ENCODE measurements at regions not wholly inside any gene's neighbourhood (a gene's known extent, or its start where the extent isn't known, plus 50 kb on each side); places are given as distances from the start of the nearest gene placed in this dataset.

- no peak overlapping the region for H3K4me3 ChIP-seq
- DNase-seq: no peak
- no peaks in the 10 kb centered on the region for H3K4me1 ChIP-seq
- H3K27me3 ChIP-seq: no peaks in the 10 kb centered on the region
- intact Hi-C loops (cut with DNase I): no loop called here
- no peaks in the 10 kb centered on the region for H3K36me3 ChIP-seq
- TF ChIP-seq, protein P1, sequence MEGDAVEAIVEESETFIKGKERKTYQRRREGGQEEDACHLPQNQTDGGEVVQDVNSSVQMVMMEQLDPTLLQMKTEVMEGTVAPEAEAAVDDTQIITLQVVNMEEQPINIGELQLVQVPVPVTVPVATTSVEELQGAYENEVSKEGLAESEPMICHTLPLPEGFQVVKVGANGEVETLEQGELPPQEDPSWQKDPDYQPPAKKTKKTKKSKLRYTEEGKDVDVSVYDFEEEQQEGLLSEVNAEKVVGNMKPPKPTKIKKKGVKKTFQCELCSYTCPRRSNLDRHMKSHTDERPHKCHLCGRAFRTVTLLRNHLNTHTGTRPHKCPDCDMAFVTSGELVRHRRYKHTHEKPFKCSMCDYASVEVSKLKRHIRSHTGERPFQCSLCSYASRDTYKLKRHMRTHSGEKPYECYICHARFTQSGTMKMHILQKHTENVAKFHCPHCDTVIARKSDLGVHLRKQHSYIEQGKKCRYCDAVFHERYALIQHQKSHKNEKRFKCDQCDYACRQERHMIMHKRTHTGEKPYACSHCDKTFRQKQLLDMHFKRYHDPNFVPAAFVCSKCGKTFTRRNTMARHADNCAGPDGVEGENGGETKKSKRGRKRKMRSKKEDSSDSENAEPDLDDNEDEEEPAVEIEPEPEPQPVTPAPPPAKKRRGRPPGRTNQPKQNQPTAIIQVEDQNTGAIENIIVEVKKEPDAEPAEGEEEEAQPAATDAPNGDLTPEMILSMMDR (IDR thresholded peaks at IDR 0.05): no peak
- no peak overlapping the region for H3K27ac ChIP-seq
- H3K9me3 ChIP-seq: no peaks in the 10 kb centered on the region
- ATAC-seq: no peak
Observed at GRCh38 chr5:167984951-167985350, 306.5 kb upstream of the WWC1 start.

DNA sequence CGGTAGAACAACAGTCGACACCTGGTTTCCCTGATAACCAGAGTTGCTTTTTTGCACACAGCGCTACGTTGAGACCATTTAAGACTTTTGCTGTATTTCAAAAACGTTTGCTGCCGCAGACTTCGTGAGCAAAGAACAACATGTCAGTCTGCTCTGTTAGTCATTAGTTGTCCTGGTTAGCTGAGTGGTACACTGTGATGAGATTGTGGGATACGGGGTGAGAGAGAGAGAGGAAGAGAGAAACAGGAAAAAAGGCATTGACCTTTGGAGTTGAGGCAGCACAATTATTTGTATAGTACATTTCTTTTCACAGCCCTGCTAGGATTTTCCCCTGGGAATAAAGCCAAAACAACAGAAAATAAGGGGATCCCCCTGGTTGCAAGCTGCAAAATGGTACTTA is 306.1 kb upstream of the WWC1 start:
- ATAC-seq: no peak

GRCh38 chr5:167987490-167988280 is 303.8 kb upstream of the WWC1 start:
- TF ChIP-seq, protein P1 (IDR thresholded peaks at IDR 0.05): no peak
- intact Hi-C loops (cut with DNase I): no loop called here
- Histone ChIP-seq H3K4me3 (no peak overlapping the region), H3K27me3 (no peaks in the 10 kb centered on the region), H3K27ac (no peak overlapping the region), H3K9me3 (no peaks in the 10 kb centered on the region), H3K4me1 (no peaks in the 10 kb centered on the region), H3K36me3 (no peaks in the 10 kb centered on the region)
- ATAC-seq (no peak), DNase-seq (no peak)

More for the DNA sequence above, 306.1 kb upstream of the WWC1 start:
- TF ChIP-seq, protein P1 (IDR thresholded peaks at IDR 0.05): no peak
- DNase-seq: no peak
- H3K4me3 ChIP-seq: no peak overlapping the region
- H3K36me3 ChIP-seq: no peaks in the 10 kb centered on the region
- intact Hi-C loops (cut with DNase I): no loop called here
- no peaks in the 10 kb centered on the region for H3K4me1 ChIP-seq
- H3K27ac ChIP-seq: no peak overlapping the region
- no peaks in the 10 kb centered on the region for H3K27me3 ChIP-seq
- H3K9me3 ChIP-seq: no peaks in the 10 kb centered on the region

DNA sequence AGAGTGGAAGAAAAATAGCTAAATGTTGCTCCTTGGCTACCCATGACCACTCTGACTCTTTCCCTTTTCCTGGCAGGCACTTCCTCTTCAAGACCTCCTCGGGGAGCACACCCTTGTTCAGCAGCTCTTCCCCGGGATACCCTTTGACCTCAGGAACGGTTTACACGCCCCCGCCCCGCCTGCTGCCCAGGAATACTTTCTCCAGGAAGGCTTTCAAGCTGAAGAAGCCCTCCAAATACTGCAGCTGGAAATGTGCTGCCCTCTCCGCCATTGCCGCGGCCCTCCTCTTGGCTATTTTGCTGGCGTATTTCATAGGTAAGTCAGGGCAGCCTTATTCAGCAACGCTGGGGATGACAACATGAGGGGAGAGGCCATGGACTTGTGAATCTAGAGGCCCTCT is 298.6 kb upstream of the WWC1 start:
- Histone ChIP-seq H3K27ac (no peak overlapping the region), H3K4me1 (no peaks in the 10 kb centered on the region), H3K9me3 (no peaks in the 10 kb centered on the region), H3K27me3 (no peaks in the 10 kb centered on the region), H3K36me3 (no peaks in the 10 kb centered on the region), H3K4me3 (no peak overlapping the region)
- DNase-seq (no peak), ATAC-seq (no peak)
- intact Hi-C loops (cut with DNase I): no loop called here
- TF ChIP-seq, protein P1 (IDR thresholded peaks at IDR 0.05): no peak

- Histone ChIP-seq H3K27ac (no peak overlapping the region), H3K9me3 (no peaks in the 10 kb centered on the region), H3K4me3 (no peak overlapping the region), H3K27me3 (no peaks in the 10 kb centered on the region), H3K4me1 (no peaks in the 10 kb centered on the region), H3K36me3 (no peaks in the 10 kb centered on the region)
- DNase-seq (no peak), ATAC-seq (no peak)
- intact Hi-C loops (cut with DNase I): no loop called here
- TF ChIP-seq, protein P1 (IDR thresholded peaks at IDR 0.05): no peak
Observed at GRCh38 chr5:167993771-167994170, 297.7 kb upstream of the WWC1 start.

Measured in upper lobe of right lung (tissue), 1 donor.